ENCODE measurements at regions not wholly inside any gene's neighbourhood (a gene's known extent, or its start where the extent isn't known, plus 50 kb on each side); places are given as distances from the start of the nearest gene placed in this dataset.

DNA sequence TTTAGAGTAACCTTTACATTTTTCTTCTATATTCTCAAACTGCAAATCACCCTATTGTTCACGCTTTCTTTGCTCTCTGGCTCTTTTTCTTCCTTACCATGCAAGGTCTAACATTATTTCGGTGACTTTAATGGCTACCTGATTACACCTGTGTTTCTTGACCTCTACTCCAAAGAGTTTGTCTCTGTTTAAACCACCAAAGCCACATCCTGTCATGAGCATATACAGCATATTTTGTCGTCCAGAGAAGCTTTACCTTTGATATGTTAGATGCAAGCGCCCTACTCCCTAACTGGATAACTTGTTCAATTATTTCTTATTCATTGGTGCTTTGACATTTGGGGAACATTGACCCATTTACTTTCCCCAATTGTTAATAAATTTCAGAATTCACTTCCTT lies 565.1 kb upstream of the GCFC2 start:
- TF ChIP-seq GLIS3 (CRISPR knock-in tag; IDR thresholded peaks at IDR 0.05), result no peak
- TF ChIP-seq ZC3H10 (CRISPR knock-in tag; IDR thresholded peaks at IDR 0.05), result no peak
- TF ChIP-seq, protein P1, sequence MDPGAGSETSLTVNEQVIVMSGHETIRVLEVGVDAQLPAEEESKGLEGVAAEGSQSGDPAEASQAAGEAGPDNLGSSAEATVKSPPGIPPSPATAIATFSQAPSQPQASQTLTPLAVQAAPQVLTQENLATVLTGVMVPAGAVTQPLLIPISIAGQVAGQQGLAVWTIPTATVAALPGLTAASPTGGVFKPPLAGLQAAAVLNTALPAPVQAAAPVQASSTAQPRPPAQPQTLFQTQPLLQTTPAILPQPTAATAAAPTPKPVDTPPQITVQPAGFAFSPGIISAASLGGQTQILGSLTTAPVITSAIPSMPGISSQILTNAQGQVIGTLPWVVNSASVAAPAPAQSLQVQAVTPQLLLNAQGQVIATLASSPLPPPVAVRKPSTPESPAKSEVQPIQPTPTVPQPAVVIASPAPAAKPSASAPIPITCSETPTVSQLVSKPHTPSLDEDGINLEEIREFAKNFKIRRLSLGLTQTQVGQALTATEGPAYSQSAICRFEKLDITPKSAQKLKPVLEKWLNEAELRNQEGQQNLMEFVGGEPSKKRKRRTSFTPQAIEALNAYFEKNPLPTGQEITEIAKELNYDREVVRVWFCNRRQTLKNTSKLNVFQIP (CRISPR knock-in tag; IDR thresholded peaks at IDR 0.05; ENCODE audit: borderline replicate concordance, low read depth), result no peak
- TF ChIP-seq RARB (CRISPR knock-in tag; IDR thresholded peaks at IDR 0.05), result no peak
- TF ChIP-seq ZNF565 (CRISPR knock-in tag; conservative IDR thresholded peaks at IDR 0.05; ENCODE audit: low read depth), result no peak
- no peak for TF ChIP-seq SNAI2 (CRISPR knock-in tag; IDR thresholded peaks at IDR 0.05)
- TF ChIP-seq ESRRG (CRISPR knock-in tag; IDR thresholded peaks at IDR 0.05), result no peak
- TF ChIP-seq ZFP3 (CRISPR knock-in tag; IDR thresholded peaks at IDR 0.05), result no peak
- TF ChIP-seq ZFP30 (CRISPR knock-in tag; IDR thresholded peaks at IDR 0.05), result no peak
- no peak for TF ChIP-seq TCF4 (CRISPR knock-in tag; IDR thresholded peaks at IDR 0.05; ENCODE audit: borderline replicate concordance)
- TF ChIP-seq, protein P2, sequence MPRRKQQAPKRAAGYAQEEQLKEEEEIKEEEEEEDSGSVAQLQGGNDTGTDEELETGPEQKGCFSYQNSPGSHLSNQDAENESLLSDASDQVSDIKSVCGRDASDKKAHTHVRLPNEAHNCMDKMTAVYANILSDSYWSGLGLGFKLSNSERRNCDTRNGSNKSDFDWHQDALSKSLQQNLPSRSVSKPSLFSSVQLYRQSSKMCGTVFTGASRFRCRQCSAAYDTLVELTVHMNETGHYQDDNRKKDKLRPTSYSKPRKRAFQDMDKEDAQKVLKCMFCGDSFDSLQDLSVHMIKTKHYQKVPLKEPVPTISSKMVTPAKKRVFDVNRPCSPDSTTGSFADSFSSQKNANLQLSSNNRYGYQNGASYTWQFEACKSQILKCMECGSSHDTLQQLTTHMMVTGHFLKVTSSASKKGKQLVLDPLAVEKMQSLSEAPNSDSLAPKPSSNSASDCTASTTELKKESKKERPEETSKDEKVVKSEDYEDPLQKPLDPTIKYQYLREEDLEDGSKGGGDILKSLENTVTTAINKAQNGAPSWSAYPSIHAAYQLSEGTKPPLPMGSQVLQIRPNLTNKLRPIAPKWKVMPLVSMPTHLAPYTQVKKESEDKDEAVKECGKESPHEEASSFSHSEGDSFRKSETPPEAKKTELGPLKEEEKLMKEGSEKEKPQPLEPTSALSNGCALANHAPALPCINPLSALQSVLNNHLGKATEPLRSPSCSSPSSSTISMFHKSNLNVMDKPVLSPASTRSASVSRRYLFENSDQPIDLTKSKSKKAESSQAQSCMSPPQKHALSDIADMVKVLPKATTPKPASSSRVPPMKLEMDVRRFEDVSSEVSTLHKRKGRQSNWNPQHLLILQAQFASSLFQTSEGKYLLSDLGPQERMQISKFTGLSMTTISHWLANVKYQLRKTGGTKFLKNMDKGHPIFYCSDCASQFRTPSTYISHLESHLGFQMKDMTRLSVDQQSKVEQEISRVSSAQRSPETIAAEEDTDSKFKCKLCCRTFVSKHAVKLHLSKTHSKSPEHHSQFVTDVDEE (CRISPR knock-in tag; IDR thresholded peaks at IDR 0.05), result no peak
- TF ChIP-seq, protein P3, sequence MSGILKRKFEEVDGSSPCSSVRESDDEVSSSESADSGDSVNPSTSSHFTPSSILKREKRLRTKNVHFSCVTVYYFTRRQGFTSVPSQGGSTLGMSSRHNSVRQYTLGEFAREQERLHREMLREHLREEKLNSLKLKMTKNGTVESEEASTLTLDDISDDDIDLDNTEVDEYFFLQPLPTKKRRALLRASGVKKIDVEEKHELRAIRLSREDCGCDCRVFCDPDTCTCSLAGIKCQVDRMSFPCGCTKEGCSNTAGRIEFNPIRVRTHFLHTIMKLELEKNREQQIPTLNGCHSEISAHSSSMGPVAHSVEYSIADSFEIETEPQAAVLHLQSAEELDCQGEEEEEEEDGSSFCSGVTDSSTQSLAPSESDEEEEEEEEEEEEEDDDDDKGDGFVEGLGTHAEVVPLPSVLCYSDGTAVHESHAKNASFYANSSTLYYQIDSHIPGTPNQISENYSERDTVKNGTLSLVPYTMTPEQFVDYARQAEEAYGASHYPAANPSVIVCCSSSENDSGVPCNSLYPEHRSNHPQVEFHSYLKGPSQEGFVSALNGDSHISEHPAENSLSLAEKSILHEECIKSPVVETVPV (CRISPR knock-in tag; IDR thresholded peaks at IDR 0.05), result no peak

Measured in SK-N-SH treated with all-trans-retinoic acid at 6 μM for 48 hours (cell line).